Lower leg skin (tissue), 3 donors: ENCODE measurements at regions not wholly inside any gene's neighbourhood (a gene's known extent, or its start where the extent isn't known, plus 50 kb on each side); places are given as distances from the start of the nearest gene placed in this dataset.

Source experiments
- CTCF ChIP-seq, 3 donors: fragments of 450-650 bp; IDR thresholded peaks; one replicate each; pipeline ENCODE4 v1.5.1; 2016; ENCODE audit warnings: antibody characterized with exemption in 3 of 3, mild to moderate bottlenecking in 3 of 3, moderate library complexity in 2 of 3
- POLR2A ChIP-seq, 2 donors: fragments of 450-650 bp; IDR thresholded peaks; one replicate each; pipeline ENCODE4 v1.6.1; 2016 to 2017; ENCODE audit warnings: antibody characterized with exemption in 2 of 2, mild to moderate bottlenecking in 1 of 2, moderate library complexity in 1 of 2

- TF ChIP-seq POLR2A (IDR thresholded peaks at IDR 0.05) (no peak), CTCF (IDR thresholded peaks at IDR 0.05) (no peak)
Observed at GRCh38 chr1:70498666-70499065, 87.6 kb downstream of the CTH start.
